Panc1 (cell line): ENCODE measurements at regions not wholly inside any gene's neighbourhood (a gene's known extent, or its start where the extent isn't known, plus 50 kb on each side); places are given as distances from the start of the nearest gene placed in this dataset.

Experiments
- CTCF ChIP-seq: fragments of 450-650 bp; IDR thresholded peaks from 2 replicates; pipeline ENCODE4 v1.5.1; 2017; ENCODE audit warnings: mild to moderate bottlenecking
- POLR2AphosphoS5 ChIP-seq: IDR thresholded peaks from 2 replicates; pipeline ENCODE4 v1.6.1; 2012; ENCODE audit warnings: mild to moderate bottlenecking, low read depth, low read length, moderate library complexity
- REST ChIP-seq, 2 experiments: IDR thresholded peaks; 2 replicates each; pipeline ENCODE4 v1.6.1; 2011 to 2012; ENCODE audit warnings: low read depth in 2 of 2, control low read depth in 1 of 2, low read length in 1 of 2, mild to moderate bottlenecking in 1 of 2, moderate library complexity in 1 of 2; ENCODE audit not compliant: insufficient read depth in 1 of 2
- SIN3A ChIP-seq: IDR thresholded peaks from 2 replicates; pipeline ENCODE4 v1.6.1; 2012; ENCODE audit warnings: low read depth, mild to moderate bottlenecking, low read length, moderate library complexity, borderline replicate concordance; ENCODE audit not compliant: insufficient read depth
- TCF7L2 ChIP-seq: IDR thresholded peaks from 2 replicates; pipeline ENCODE4 v1.6.1; 2011; ENCODE audit warnings: mild to moderate bottlenecking, low read depth, low read length, inconsistent platforms

GRCh38 chr7:25762511-25763462 is 389.2 kb upstream of the NFE2L3 start:
- TF ChIP-seq CTCF, result no peak
- TF ChIP-seq SIN3A, result no peak
- no peak for TF ChIP-seq POLR2AphosphoS5
- TF ChIP-seq TCF7L2, result no peak
- TF ChIP-seq REST (IDR thresholded peaks at IDR 0.05; ENCODE audit: insufficient read depth in 1 of 2, low read depth in 2 of 2, low read length in 1 of 2), result no peak
